HepG2 (cell line): ENCODE measurements at regions not wholly inside any gene's neighbourhood (a gene's known extent, or its start where the extent isn't known, plus 50 kb on each side); places are given as distances from the start of the nearest gene placed in this dataset.

Source experiments
- AKNA ChIP-seq: sonication (generic); formaldehyde crosslinking; IDR thresholded peaks from 2 replicates; pipeline ENCODE4 v1.4.0; 2020; ENCODE audit warnings: missing genetic modification reagents, borderline replicate concordance
- EEA1 ChIP-seq: sonication (generic); formaldehyde crosslinking; IDR thresholded peaks from 2 replicates; pipeline ENCODE4 v1.5.1; 2020; ENCODE audit warnings: mild to moderate bottlenecking, missing genetic modification reagents, borderline replicate concordance
- FOXO4 ChIP-seq: sonication (generic); formaldehyde crosslinking; conservative IDR thresholded peaks from 2 replicates; pipeline ENCODE4 v1.8.1; 2023; ENCODE audit warnings: missing genetic modification reagents
- RARA ChIP-seq: IDR thresholded peaks from 2 replicates; pipeline ENCODE4 v1.6.1; 2016; ENCODE audit warnings: missing genetic modification reagents, missing compliant biosample characterization
- ZNF512B ChIP-seq: sonication (generic); formaldehyde crosslinking; IDR thresholded peaks from 2 replicates; pipeline ENCODE4 v1.5.1; 2020; ENCODE audit warnings: missing genetic modification reagents, mild to moderate bottlenecking, borderline replicate concordance
- ZNF543 ChIP-seq: sonication (generic); formaldehyde crosslinking; IDR thresholded peaks from 2 replicates; pipeline ENCODE4 v1.4.0; 2020; ENCODE audit warnings: mild to moderate bottlenecking, missing genetic modification reagents
- ZNF550 ChIP-seq: sonication (generic); formaldehyde crosslinking; IDR thresholded peaks from 2 replicates; pipeline ENCODE4 v1.4.0; 2020; ENCODE audit warnings: mild to moderate bottlenecking, missing genetic modification reagents, borderline replicate concordance
- ZNF607 ChIP-seq: sonication (generic); formaldehyde crosslinking; IDR thresholded peaks from 2 replicates; pipeline ENCODE4 v1.5.1; 2020; ENCODE audit warnings: missing genetic modification reagents, mild to moderate bottlenecking, borderline replicate concordance
- TF ChIP-seq, protein P1 (sequence below): sonication (generic); formaldehyde crosslinking; conservative IDR thresholded peaks from 2 replicates; pipeline ENCODE4 v1.4.0; 2020; ENCODE audit warnings: mild to moderate bottlenecking, missing genetic modification reagents, moderate library complexity

- TF ChIP-seq, protein P1, sequence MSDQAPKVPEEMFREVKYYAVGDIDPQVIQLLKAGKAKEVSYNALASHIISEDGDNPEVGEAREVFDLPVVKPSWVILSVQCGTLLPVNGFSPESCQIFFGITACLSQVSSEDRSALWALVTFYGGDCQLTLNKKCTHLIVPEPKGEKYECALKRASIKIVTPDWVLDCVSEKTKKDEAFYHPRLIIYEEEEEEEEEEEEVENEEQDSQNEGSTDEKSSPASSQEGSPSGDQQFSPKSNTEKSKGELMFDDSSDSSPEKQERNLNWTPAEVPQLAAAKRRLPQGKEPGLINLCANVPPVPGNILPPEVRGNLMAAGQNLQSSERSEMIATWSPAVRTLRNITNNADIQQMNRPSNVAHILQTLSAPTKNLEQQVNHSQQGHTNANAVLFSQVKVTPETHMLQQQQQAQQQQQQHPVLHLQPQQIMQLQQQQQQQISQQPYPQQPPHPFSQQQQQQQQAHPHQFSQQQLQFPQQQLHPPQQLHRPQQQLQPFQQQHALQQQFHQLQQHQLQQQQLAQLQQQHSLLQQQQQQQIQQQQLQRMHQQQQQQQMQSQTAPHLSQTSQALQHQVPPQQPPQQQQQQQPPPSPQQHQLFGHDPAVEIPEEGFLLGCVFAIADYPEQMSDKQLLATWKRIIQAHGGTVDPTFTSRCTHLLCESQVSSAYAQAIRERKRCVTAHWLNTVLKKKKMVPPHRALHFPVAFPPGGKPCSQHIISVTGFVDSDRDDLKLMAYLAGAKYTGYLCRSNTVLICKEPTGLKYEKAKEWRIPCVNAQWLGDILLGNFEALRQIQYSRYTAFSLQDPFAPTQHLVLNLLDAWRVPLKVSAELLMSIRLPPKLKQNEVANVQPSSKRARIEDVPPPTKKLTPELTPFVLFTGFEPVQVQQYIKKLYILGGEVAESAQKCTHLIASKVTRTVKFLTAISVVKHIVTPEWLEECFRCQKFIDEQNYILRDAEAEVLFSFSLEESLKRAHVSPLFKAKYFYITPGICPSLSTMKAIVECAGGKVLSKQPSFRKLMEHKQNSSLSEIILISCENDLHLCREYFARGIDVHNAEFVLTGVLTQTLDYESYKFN (CRISPR knock-in tag) = peak; percentile 89
- peak; percentile 40; the same call in 1 of the 2 replicates for TF ChIP-seq ZNF512B (CRISPR knock-in tag)
- TF ChIP-seq EEA1 (CRISPR knock-in tag) = no peak
- no peak for TF ChIP-seq ZNF543
- TF ChIP-seq RARA (CRISPR knock-in tag) = peak; percentile 90
- no peak for TF ChIP-seq ZNF550 (CRISPR knock-in tag)
- TF ChIP-seq ZNF607 = peak; percentile 67; the same call in 1 of the 2 replicates
- peak; percentile 70; the same call in 1 of the 2 replicates for TF ChIP-seq AKNA
- TF ChIP-seq FOXO4 (CRISPR knock-in tag) = no peak
These were observed 107.2 kb upstream of the TRIM24 start (continued) for GRCh38 chr7:138352570-138353461.
